Brain microvascular endothelial cell (primary cell): ENCODE measurements at regions not wholly inside any gene's neighbourhood (a gene's known extent, or its start where the extent isn't known, plus 50 kb on each side); places are given as distances from the start of the nearest gene placed in this dataset.

ENCODE experiments used
- DNase-seq: peaks from one replicate; pipeline ENCODE4 v3.0.0-alpha.2; 2020
- H3K27ac ChIP-seq: fragments of 250-450 bp; sonication (Bioruptor Pico); 2 replicates; pipeline ENCODE4 v1.5.1; 2020; ENCODE audit warnings: mild to moderate bottlenecking, moderate library complexity
- H3K27me3 ChIP-seq: fragments of 250-450 bp; sonication (Bioruptor Pico); replicated peaks from 2 replicates; pipeline ENCODE4 v1.5.1; 2020; ENCODE audit warnings: mild to moderate bottlenecking
- H3K36me3 ChIP-seq: fragments of 250-450 bp; sonication (Bioruptor Pico); replicated peaks from 2 replicates; pipeline ENCODE4 v1.5.1; 2020; ENCODE audit warnings: mild to moderate bottlenecking
- H3K4me3 ChIP-seq: 2 replicates; pipeline ENCODE4 v1.5.1; 2011; ENCODE audit warnings: low read depth, mild to moderate bottlenecking, control low read depth, low read length, moderate library complexity
- in situ Hi-C: cut with HindIII; loops from 2 replicates; pipeline ENCODE4 v1.10.0; 2017; ENCODE audit warnings: low sequenced_read_pairs, low pct_ligation_motif_present
- TF ChIP-seq, protein P1 (sequence below): IDR thresholded peaks from 2 replicates; pipeline ENCODE4 v1.5.1; 2011; ENCODE audit warnings: low read depth, mild to moderate bottlenecking, moderate library complexity, low read length, control low read depth, inconsistent platforms; ENCODE audit errors: missing control alignments

DNA sequence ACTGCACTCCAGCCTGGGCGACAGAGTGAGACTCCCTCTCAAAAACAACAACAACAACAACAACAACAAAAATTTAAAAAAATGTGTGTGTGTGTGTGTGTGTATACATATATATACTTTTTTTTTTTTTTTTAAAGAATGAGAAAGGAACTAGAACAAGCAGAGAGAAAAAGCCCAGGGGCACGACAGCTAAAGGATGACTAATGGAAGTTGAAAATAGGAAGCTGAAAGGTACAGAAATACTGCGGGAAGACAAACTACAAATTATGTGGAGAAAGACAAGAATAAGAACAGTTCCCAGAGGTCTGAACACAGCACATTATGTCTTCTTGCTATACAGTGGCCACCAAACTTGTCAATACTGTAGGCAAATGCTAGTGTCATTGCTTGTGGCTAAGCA is 141.9 kb upstream of the PRSS1 start:
- in situ Hi-C loops = no loop called here
- TF ChIP-seq, protein P1, sequence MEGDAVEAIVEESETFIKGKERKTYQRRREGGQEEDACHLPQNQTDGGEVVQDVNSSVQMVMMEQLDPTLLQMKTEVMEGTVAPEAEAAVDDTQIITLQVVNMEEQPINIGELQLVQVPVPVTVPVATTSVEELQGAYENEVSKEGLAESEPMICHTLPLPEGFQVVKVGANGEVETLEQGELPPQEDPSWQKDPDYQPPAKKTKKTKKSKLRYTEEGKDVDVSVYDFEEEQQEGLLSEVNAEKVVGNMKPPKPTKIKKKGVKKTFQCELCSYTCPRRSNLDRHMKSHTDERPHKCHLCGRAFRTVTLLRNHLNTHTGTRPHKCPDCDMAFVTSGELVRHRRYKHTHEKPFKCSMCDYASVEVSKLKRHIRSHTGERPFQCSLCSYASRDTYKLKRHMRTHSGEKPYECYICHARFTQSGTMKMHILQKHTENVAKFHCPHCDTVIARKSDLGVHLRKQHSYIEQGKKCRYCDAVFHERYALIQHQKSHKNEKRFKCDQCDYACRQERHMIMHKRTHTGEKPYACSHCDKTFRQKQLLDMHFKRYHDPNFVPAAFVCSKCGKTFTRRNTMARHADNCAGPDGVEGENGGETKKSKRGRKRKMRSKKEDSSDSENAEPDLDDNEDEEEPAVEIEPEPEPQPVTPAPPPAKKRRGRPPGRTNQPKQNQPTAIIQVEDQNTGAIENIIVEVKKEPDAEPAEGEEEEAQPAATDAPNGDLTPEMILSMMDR = no peak
- Histone ChIP-seq H3K36me3 (no peaks in the 10 kb centered on the region), H3K4me3 (no peak overlapping the region), H3K27ac (no peak overlapping the region), H3K27me3 (no peaks in the 10 kb centered on the region)
- DNase-seq = no peak

DNA sequence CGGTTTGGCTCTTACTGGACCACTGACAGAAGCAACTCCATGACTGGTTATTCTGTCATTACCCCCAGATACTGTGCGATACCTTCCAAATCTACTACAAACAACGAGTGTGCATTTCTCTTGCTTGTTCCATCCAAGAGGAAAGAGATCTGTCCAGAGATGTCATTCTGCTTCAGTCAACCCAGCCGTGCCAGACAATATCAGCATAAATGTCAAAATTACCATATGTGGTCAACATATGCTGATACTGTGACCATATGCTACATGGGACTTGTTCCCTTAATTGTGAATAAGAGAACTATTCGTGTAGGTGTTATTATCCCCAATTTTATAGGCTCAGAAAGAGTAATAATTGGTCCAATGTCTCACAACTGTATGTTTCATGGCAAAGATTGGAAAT is 143.2 kb upstream of the PRSS1 start:
- no peak overlapping the region for H3K27ac ChIP-seq
- in situ Hi-C loops = no loop called here
- no peak overlapping the region for H3K4me3 ChIP-seq
- H3K27me3 ChIP-seq = no peaks in the 10 kb centered on the region
- no peaks in the 10 kb centered on the region for H3K36me3 ChIP-seq
- DNase-seq = no peak
- TF ChIP-seq, protein P1 = no peak

DNA sequence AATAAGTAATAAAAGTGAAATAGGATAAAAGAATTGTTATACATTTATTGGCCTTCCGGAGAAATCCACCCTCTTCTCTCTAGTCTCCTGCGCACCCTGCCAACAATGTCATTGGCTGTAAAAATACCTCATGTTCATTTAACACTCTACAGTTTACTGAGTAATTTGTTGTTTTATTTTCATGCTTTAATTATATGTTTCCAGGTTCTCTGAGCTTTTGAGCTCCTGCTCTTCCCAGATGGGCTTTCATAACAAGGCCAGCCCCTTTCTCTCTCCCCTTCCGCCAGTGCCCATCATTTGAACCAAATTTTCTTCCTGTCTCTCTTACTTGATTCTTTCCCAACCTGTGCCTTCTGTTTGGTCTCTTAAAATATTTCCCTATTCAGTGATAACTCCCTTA is 144.6 kb upstream of the PRSS1 start:
- in situ Hi-C loops = no loop called here
- Histone ChIP-seq H3K4me3 (no peak overlapping the region), H3K27ac (no peak overlapping the region), H3K27me3 (no peaks in the 10 kb centered on the region), H3K36me3 (no peaks in the 10 kb centered on the region)
- TF ChIP-seq, protein P1 = no peak
- no peak for DNase-seq

DNA sequence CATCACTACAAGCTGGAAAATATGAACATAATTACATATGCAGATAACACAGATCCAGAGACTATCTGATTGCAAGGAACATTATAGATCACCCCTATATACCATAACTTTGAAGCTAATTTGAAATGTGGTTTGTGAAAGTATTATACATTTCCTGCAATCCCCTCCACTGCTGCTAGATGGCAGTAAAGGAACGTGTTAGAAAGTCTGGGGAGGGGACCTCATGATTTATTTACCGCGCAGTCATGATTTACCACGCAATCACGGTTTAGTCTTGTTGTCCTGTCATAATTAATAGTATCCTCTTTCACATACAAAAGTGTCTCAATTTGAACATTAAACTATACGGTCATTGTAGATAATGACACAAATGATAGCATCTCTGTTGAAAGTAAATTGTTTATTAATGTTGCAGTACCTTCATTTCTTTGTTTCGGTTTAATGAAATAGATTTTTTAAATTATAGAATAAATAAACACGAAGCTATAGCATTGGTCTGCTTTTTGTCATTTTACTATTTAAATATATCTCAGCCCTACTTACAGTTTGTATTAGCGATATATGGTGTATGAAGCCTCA is 145.3 kb upstream of the PRSS1 start:
- in situ Hi-C loops = no loop called here
- DNase-seq = peak; percentile 63
- Histone ChIP-seq H3K27ac (no peak overlapping the region), H3K27me3 (no peaks in the 10 kb centered on the region), H3K4me3 (peak overlapping the region; percentile 34), H3K36me3 (no peaks in the 10 kb centered on the region)
- TF ChIP-seq, protein P1 = peak; percentile 83

DNA sequence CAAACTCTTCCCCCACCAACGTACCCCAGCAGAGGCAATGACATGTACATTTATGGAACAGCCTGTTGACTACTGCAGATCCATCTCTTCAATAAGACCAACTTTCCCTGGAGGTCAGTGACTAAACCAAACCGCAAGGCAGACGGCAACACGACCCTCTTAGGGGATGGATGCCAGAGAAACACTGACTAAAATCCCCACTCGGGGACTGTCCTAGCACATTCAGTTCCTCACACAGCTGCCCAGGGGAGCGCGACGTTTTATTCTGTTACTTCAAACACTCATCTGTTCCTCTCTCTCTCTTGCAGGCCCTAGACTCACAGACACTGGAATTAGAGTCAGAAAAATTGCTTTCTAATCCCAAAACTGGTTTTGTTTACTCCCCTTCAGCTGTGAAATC is 146.5 kb upstream of the PRSS1 start:
- H3K27me3 ChIP-seq = no peaks in the 10 kb centered on the region
- TF ChIP-seq, protein P1 = no peak
- H3K4me3 ChIP-seq = no peak overlapping the region
- no peak overlapping the region for H3K27ac ChIP-seq
- in situ Hi-C loops = no loop called here
- peak; percentile 4 for DNase-seq
- H3K36me3 ChIP-seq = no peaks in the 10 kb centered on the region

DNA sequence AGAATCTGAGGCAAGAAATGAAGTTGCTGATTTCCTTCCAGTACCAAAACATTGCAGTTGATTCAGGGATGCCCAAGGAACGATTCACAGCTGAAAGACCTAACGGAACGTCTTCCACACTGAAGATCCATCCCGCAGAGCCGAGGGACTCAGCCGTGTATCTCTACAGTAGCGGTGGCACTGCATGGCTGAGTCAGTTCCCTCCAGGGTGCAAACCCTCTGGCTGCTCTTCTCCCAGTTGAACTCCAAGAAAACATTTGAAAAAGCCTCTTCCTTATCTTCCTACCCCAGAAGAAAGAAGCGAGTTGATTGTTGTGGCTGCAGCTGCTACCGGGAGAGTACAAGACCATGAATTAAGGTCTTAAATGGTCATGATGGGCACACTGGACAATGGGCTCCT is 147.1 kb upstream of the PRSS1 start:
- Histone ChIP-seq H3K4me3 (no peak overlapping the region), H3K27ac (no peak overlapping the region), H3K36me3 (no peaks in the 10 kb centered on the region), H3K27me3 (no peaks in the 10 kb centered on the region)
- DNase-seq = peak; percentile 12
- in situ Hi-C loops = no loop called here
- TF ChIP-seq, protein P1 = no peak
